Upper lobe of right lung (tissue), 1 donor: ENCODE measurements at regions not wholly inside any gene's neighbourhood (a gene's known extent, or its start where the extent isn't known, plus 50 kb on each side); places are given as distances from the start of the nearest gene placed in this dataset.

Experiments used
- ATAC-seq: fragments of 200-7000 bp; cut with Tn5 transposase; one replicate; pipeline ENCODE4 v1.9.1; 2020; ENCODE audit warnings: mild to moderate bottlenecking, moderate library complexity
- DNase-seq: peaks from one replicate; pipeline ENCODE4 v3.0.0-alpha.2; 2020
- H3K27ac ChIP-seq: fragments of 200-600 bp; one replicate; pipeline ENCODE4 v1.8.0; 2022
- H3K27me3 ChIP-seq: fragments of 200-600 bp; one replicate; pipeline ENCODE4 v1.8.0; 2022; ENCODE audit warnings: mild to moderate bottlenecking
- H3K36me3 ChIP-seq: fragments of 200-600 bp; one replicate; pipeline ENCODE4 v1.8.0; 2022
- H3K4me1 ChIP-seq: fragments of 200-600 bp; one replicate; pipeline ENCODE4 v1.8.0; 2022
- H3K4me3 ChIP-seq: fragments of 200-600 bp; one replicate; pipeline ENCODE4 v1.8.0; 2022; ENCODE audit warnings: mild to moderate bottlenecking
- H3K9me3 ChIP-seq: fragments of 200-600 bp; one replicate; pipeline ENCODE4 v1.8.0; 2022
- CTCF ChIP-seq: fragments of 200-600 bp; IDR thresholded peaks from one replicate; pipeline ENCODE4 v1.8.0; 2022; ENCODE audit warnings: antibody characterized with exemption
- intact Hi-C: fragments of 100-400 bp; cut with DNase I; formaldehyde crosslinking; loops from one replicate; pipeline ENCODE4 v1.11.0; 2022
- donor health status: DM: no; HTN: yes; CAD: no; lungs with severe emphysema.

DNA sequence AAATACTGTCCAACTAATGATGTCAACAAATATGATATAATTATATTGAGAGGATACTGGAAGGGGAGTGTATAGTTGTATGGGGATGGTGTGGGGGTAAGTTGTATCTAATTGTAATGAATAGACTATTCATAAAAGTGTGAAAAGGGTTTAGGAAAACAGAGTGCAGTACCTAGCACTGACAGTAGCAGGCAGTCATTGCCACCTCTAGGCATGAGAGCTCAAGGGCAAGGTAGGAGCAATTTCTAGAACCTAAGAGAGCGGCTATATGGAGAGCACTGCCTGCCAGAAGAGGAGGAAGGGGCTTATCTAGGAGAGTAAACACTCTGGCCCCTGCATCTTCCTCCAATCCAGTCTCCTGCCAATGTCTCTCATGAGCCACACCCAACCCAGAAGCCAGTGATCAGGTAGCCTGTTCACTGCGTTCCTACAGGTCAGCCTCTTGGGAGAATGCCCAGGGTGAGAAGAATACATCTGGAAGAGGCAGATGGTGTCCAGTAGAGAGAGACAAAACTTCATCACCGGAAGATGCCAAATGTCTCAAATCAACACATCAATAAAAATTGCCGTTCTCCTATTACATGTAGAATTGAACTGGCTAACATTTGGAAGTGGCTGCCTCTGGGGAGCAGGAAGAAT, 200.0 kb downstream of the LY86 start:
- DNase-seq (no peak), ATAC-seq (peak; percentile 86)
- intact Hi-C loops, result no loop called here
- no peaks in the 10 kb centered on the region for H3K27me3 ChIP-seq
- H3K4me3 ChIP-seq, result no peak overlapping the region
- H3K27ac ChIP-seq, result no peak overlapping the region
- TF ChIP-seq CTCF, result peak; percentile 62
- H3K4me1 ChIP-seq, result peaks cover 2% of the 10 kb centered on the region
- no peaks in the 10 kb centered on the region for H3K36me3 ChIP-seq
- no peaks in the 10 kb centered on the region for H3K9me3 ChIP-seq

DNA sequence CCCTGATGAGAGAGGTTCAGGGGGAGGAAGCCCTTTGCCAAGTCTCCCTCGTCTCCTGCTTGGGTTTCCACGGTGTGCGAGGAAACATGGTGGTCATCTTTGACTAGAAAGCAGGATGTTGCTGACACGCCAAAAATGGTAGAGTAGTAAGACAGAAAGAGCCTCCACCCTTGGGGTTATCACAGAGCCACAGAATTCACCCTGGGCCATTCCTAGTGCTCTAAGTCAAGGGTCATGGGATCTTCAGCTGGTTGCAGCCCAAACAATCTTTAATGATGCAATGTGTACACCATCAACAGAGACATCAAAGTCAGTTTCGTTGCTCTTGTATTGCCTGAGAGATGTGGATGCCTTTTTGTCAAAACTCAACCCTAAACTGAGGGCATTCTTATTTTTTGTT, 201.9 kb downstream of the LY86 start:
- Histone ChIP-seq H3K36me3 (no peaks in the 10 kb centered on the region), H3K9me3 (no peaks in the 10 kb centered on the region), H3K27me3 (no peaks in the 10 kb centered on the region), H3K27ac (no peak overlapping the region), H3K4me3 (no peak overlapping the region), H3K4me1 (peaks cover 6% of the 10 kb centered on the region)
- intact Hi-C loops, result no loop called here
- ATAC-seq (no peak), DNase-seq (no peak)
- TF ChIP-seq CTCF, result no peak

- Histone ChIP-seq H3K27ac (no peak overlapping the region), H3K27me3 (no peaks in the 10 kb centered on the region), H3K4me3 (no peak overlapping the region), H3K9me3 (no peaks in the 10 kb centered on the region), H3K4me1 (peaks cover 6% of the 10 kb centered on the region), H3K36me3 (no peaks in the 10 kb centered on the region)
- ATAC-seq (no peak), DNase-seq (no peak)
- TF ChIP-seq CTCF, result no peak
- intact Hi-C loops, result no loop called here
Measured at GRCh38 chr6:6790891-6791290, 202.4 kb downstream of the LY86 start.

GRCh38 chr6:6793388-6794250, 205.1 kb downstream of the LY86 start:
- intact Hi-C loops, result no loop called here
- Histone ChIP-seq H3K4me1 (peaks cover 6% of the 10 kb centered on the region), H3K27ac (no peak overlapping the region), H3K4me3 (no peak overlapping the region), H3K9me3 (no peaks in the 10 kb centered on the region), H3K36me3 (no peaks in the 10 kb centered on the region), H3K27me3 (no peaks in the 10 kb centered on the region)
- DNase-seq, result peak; percentile 70
- ATAC-seq, result peak; percentile 86
- TF ChIP-seq CTCF, result no peak

DNA sequence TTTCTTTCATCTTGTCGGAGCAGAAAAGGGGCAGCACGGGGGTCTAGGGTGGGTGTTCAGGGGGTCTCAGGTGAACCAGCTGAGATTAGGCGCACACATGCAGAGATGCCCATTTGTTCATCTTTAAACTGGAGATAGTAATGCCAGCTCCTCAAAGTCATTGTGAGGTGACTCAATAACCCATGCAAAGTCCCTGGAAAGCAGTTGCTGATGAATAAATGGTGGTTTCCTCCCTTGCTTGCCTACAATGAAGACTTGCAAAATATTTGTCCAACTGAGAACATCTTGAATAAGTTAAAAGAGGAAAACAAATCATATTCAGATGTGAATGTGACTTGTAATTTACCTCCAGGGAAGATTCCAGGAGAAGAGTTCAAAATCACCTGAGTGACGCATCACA, 206.9 kb downstream of the LY86 start:
- Histone ChIP-seq H3K27me3 (no peaks in the 10 kb centered on the region), H3K4me3 (no peak overlapping the region), H3K36me3 (no peaks in the 10 kb centered on the region), H3K9me3 (no peaks in the 10 kb centered on the region), H3K27ac (no peak overlapping the region), H3K4me1 (peaks cover 6% of the 10 kb centered on the region)
- DNase-seq (no peak), ATAC-seq (no peak)
- TF ChIP-seq CTCF, result no peak
- intact Hi-C loops, result no loop called here
